BJ (cell line): ENCODE measurements at regions not wholly inside any gene's neighbourhood (a gene's known extent, or its start where the extent isn't known, plus 50 kb on each side); places are given as distances from the start of the nearest gene placed in this dataset.

Experiments
- CTCF ChIA-PET: fragments of 350-600 bp; formaldehyde crosslinking; extraction: SDS; loops from one replicate; lab custom pipeline; 2021; ENCODE audit warnings: antibody characterized with exemption, inconsistent platforms; lab: Yijun Ruan, JAX
- POLR2A ChIA-PET: fragments of 300-600 bp; sonication (Branson Sonifier 250); formaldehyde crosslinking; extraction: SDS; loops from one replicate; lab custom pipeline; 2021; ENCODE audit warnings: antibody characterized with exemption; lab: Charles Lee
- DNase-seq: peaks from one replicate; pipeline ENCODE4 v3.0.0-alpha.2; 2011; ENCODE audit warnings: low read depth
- H3K27me3 ChIP-seq: 2 replicates; pipeline ENCODE4 v1.6.0; 2011; ENCODE audit warnings: low read length; ENCODE audit not compliant: control insufficient read depth, insufficient read depth
- H3K36me3 ChIP-seq: 2 replicates; pipeline ENCODE4 v1.5.1; 2011; ENCODE audit warnings: low read length; ENCODE audit not compliant: control insufficient read depth, insufficient read depth
- H3K4me3 ChIP-seq: 2 replicates; pipeline ENCODE4 v1.5.1; 2011; ENCODE audit warnings: low read depth, mild to moderate bottlenecking, control low read depth, low read length
- TF ChIP-seq, protein P1 (sequence below): IDR thresholded peaks from 2 replicates; pipeline ENCODE4 v1.5.1; 2011; ENCODE audit warnings: low read depth, mild to moderate bottlenecking, control low read depth, inconsistent platforms, low read length, moderate library complexity; ENCODE audit not compliant: insufficient read depth

- no peak for DNase-seq
- CTCF ChIA-PET, result no interaction called here
- H3K4me3 ChIP-seq, result no peak overlapping the region
- POLR2A ChIA-PET, result no interaction called here
- TF ChIP-seq, protein P1, sequence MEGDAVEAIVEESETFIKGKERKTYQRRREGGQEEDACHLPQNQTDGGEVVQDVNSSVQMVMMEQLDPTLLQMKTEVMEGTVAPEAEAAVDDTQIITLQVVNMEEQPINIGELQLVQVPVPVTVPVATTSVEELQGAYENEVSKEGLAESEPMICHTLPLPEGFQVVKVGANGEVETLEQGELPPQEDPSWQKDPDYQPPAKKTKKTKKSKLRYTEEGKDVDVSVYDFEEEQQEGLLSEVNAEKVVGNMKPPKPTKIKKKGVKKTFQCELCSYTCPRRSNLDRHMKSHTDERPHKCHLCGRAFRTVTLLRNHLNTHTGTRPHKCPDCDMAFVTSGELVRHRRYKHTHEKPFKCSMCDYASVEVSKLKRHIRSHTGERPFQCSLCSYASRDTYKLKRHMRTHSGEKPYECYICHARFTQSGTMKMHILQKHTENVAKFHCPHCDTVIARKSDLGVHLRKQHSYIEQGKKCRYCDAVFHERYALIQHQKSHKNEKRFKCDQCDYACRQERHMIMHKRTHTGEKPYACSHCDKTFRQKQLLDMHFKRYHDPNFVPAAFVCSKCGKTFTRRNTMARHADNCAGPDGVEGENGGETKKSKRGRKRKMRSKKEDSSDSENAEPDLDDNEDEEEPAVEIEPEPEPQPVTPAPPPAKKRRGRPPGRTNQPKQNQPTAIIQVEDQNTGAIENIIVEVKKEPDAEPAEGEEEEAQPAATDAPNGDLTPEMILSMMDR, result no peak
- H3K27me3 ChIP-seq, result no peaks in the 10 kb centered on the region
- no peaks in the 10 kb centered on the region for H3K36me3 ChIP-seq
Measured at GRCh38 chr2:195027947-195028346, 629.1 kb upstream of the SLC39A10 start.

DNA sequence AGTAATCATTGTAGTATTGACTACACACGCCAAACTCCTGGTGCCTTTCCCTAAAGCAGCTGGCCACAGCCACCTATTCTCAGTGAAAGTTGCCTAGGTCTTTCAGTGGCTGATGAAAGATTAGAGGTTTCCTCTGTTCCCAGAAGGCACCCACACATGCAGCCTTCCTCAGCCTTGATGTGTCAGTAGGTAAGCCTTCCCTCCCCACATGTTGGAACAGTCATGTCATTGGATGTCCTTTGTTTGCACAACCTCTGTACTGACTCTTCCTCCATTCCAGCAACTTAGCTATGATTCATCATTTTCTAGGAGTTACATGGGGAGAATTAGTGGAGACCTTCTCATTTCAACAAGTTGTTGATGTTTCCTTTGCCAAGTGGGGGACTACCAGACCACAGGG lies 630.8 kb upstream of the SLC39A10 start:
- ChIA-PET CTCF (no interaction called here), POLR2A (no interaction called here)
- no peaks in the 10 kb centered on the region for H3K36me3 ChIP-seq
- no peaks in the 10 kb centered on the region for H3K27me3 ChIP-seq
- H3K4me3 ChIP-seq, result no peak overlapping the region
- no peak for DNase-seq
- TF ChIP-seq, protein P1, result no peak

DNA sequence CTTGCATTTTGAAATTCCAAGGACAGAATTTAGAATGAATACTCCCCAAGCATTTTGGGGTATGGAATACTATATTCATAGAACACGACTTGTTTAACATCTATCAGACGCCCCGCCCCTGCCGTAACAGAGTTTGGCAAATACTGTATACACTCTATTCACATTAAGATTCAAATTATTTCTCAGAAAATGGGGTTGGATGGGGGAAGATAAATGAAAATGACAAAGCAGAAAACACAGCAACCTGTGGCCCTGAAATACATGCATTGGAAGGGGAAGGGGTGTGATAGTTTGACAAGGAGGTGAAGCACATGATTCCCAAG lies 634.6 kb upstream of the SLC39A10 start:
- ChIA-PET CTCF (no interaction called here), POLR2A (no interaction called here)
- DNase-seq, result no peak
- H3K36me3 ChIP-seq, result no peaks in the 10 kb centered on the region
- TF ChIP-seq, protein P1, result no peak
- no peak overlapping the region for H3K4me3 ChIP-seq
- H3K27me3 ChIP-seq, result no peaks in the 10 kb centered on the region

DNA sequence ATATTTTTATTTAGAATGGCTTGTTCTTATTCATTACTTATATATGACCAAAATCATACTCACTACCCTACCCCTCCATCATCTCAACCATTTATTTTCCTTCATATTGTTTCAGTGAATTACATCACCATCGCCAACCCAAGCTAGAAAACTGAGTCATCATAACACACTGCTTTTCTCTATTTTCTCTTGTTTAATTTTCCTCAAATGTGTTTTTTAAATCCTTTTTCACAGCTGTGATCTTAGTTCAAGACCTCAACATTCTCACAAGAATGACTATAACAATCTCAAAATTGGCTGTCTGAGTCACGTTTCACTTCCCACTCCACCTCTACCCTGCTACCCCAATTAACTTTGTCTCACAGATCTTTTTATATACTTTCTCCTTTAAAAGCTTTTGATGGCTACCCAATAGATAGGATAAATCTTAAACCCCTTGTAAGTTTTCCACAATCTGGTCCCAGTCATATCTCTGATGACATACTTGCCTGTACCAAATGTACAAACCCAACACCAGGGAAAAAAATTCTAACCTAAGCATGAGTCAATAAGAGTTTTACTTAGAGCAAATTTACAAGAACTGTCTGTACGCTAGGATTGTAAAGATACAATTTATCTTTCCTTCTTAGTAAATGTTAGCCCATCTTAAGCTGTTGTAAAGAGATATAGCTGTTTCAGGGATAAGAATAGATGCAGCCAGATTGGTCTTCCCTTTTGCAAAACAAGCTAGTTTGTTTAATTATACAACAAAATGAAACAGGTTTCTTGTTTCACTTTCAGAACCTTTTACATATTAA lies 635.1 kb upstream of the SLC39A10 start:
- no peak for DNase-seq
- Histone ChIP-seq H3K27me3 (no peaks in the 10 kb centered on the region), H3K36me3 (no peaks in the 10 kb centered on the region), H3K4me3 (no peak overlapping the region)
- CTCF ChIA-PET, result no interaction called here
- POLR2A ChIA-PET, result no interaction called here
- TF ChIP-seq, protein P1, result no peak

DNA sequence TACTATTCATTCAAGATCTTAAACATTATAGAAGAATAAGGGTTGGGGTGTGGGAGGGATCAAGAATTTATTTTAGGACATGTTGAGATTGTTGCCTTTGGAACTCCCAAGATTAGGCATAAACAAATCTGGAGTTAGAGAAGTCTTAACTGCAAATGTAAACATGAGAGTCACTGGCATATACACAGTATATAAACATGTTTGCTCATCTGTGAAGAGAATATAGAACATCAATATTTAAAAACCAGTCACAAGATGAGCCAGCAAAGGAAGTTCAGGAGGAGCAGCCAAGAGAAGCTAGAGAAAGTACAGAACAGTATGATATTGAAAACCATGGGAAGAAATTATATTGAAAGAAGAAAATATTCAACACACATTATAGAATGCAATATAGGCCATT lies 638.6 kb upstream of the SLC39A10 start:
- Histone ChIP-seq H3K36me3 (no peaks in the 10 kb centered on the region), H3K27me3 (no peaks in the 10 kb centered on the region), H3K4me3 (no peak overlapping the region)
- ChIA-PET CTCF (no interaction called here), POLR2A (no interaction called here)
- TF ChIP-seq, protein P1, result no peak
- DNase-seq, result no peak
